ENCODE measurements at regions not wholly inside any gene's neighbourhood (a gene's known extent, or its start where the extent isn't known, plus 50 kb on each side); places are given as distances from the start of the nearest gene placed in this dataset.

GRCh38 chr1:87213135-87213515 is 115.6 kb upstream of the LMO4 start:
- no peak overlapping the region for H3K27ac Mint-ChIP-seq
- TF ChIP-seq CTCF (IDR thresholded peaks at IDR 0.05), result no peak

DNA sequence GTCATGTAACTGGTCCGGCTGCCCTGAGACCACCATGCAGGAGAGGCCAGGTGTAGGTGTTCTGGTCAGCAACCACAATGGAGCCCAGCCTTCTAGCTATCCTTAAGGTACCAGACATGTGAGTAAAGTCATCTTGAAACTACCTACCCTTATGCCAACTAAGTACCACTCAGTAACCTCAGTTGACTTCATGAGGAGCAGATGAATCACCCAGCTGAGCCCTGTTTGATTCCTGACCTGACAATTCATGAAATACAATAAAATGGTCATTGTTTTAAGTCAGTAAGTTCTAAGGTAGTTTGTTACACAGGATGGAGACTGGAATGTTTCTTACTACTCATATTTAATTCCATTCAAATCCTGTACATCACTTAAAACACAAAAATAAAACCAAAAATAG is 113.1 kb upstream of the LMO4 start:
- Mint-ChIP-seq H3K36me3 (ENCODE audit: low read depth) (no peaks in the 10 kb centered on the region), H3K4me1 (no peaks in the 10 kb centered on the region), H3K9me3 (peaks cover 14% of the 10 kb centered on the region), H3K27me3 (ENCODE audit: low read depth, poor library complexity) (peaks cover 5% of the 10 kb centered on the region), H3K27ac (no peak overlapping the region), H3K4me3 (no peak overlapping the region)
- no peak for DNase-seq
- TF ChIP-seq CTCF (IDR thresholded peaks at IDR 0.05), result no peak

More at GRCh38 chr1:87213135-87213515, 115.6 kb upstream of the LMO4 start:
- Mint-ChIP-seq H3K27me3 (ENCODE audit: low read depth, poor library complexity) (peaks cover 6% of the 10 kb centered on the region), H3K4me3 (no peak overlapping the region), H3K36me3 (ENCODE audit: low read depth) (no peaks in the 10 kb centered on the region), H3K4me1 (no peaks in the 10 kb centered on the region), H3K9me3 (peaks cover 14% of the 10 kb centered on the region)
- no peak for DNase-seq

DNA sequence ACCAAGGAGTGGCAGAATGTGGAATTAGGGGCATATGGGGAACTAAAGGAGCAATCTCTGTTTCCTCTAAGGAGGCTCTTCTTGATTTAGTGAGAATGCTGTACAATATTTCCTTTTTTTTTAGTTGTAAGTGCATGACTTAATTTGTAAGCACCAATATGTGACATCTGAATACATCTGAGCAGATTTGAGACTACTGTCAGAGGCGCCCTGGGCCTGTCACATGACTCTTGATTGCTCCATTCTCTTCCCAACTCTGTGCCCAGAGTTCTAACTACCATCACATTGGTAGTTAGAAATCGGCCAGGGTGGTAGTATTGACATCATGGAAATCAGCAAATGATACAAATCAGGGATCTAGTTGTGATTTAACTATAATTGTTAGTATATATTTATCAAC is 110.1 kb upstream of the LMO4 start:
- peaks cover 21% of the 10 kb centered on the region for H3K9me3 Mint-ChIP-seq
- no peaks in the 10 kb centered on the region for H3K4me1 Mint-ChIP-seq
- no peak overlapping the region for H3K27ac Mint-ChIP-seq
- no peak for TF ChIP-seq CTCF (IDR thresholded peaks at IDR 0.05)
- DNase-seq, result no peak
- no peak overlapping the region for H3K4me3 Mint-ChIP-seq
- H3K36me3 Mint-ChIP-seq (ENCODE audit: low read depth), result no peaks in the 10 kb centered on the region
- H3K27me3 Mint-ChIP-seq (ENCODE audit: low read depth, poor library complexity), result peaks cover 5% of the 10 kb centered on the region

- Mint-ChIP-seq H3K27ac (no peak overlapping the region), H3K4me1 (no peaks in the 10 kb centered on the region), H3K27me3 (ENCODE audit: low read depth, poor library complexity) (peaks cover 4% of the 10 kb centered on the region), H3K9me3 (peaks cover 25% of the 10 kb centered on the region), H3K4me3 (no peak overlapping the region), H3K36me3 (ENCODE audit: low read depth) (no peaks in the 10 kb centered on the region)
- no peak for DNase-seq
- TF ChIP-seq CTCF (IDR thresholded peaks at IDR 0.05), result no peak
These were observed 109.5 kb upstream of the LMO4 start for GRCh38 chr1:87219141-87219540.

GRCh38 chr1:87219626-87220025 is 109.1 kb upstream of the LMO4 start:
- H3K4me3 Mint-ChIP-seq, result no peak overlapping the region
- no peaks in the 10 kb centered on the region for H3K36me3 Mint-ChIP-seq (ENCODE audit: low read depth)
- H3K9me3 Mint-ChIP-seq, result peaks cover 25% of the 10 kb centered on the region
- no peak overlapping the region for H3K27ac Mint-ChIP-seq
- peaks cover 3% of the 10 kb centered on the region for H3K27me3 Mint-ChIP-seq (ENCODE audit: low read depth, poor library complexity)
- H3K4me1 Mint-ChIP-seq, result no peaks in the 10 kb centered on the region
- no peak for TF ChIP-seq CTCF (IDR thresholded peaks at IDR 0.05)
- no peak for DNase-seq

GRCh38 chr1:87220993-87221392 is 107.7 kb upstream of the LMO4 start:
- H3K27ac Mint-ChIP-seq, result no peak overlapping the region
- no peak for TF ChIP-seq CTCF (IDR thresholded peaks at IDR 0.05)
- H3K4me3 Mint-ChIP-seq, result no peak overlapping the region
- no peaks in the 10 kb centered on the region for H3K36me3 Mint-ChIP-seq (ENCODE audit: low read depth)
- no peak for DNase-seq
- H3K27me3 Mint-ChIP-seq (ENCODE audit: low read depth, poor library complexity), result peaks cover 3% of the 10 kb centered on the region
- peaks cover 5% of the 10 kb centered on the region for H3K4me1 Mint-ChIP-seq
- peaks cover 14% of the 10 kb centered on the region for H3K9me3 Mint-ChIP-seq
